Spinal cord (tissue), 9 donors: ENCODE measurements at regions not wholly inside any gene's neighbourhood (a gene's known extent, or its start where the extent isn't known, plus 50 kb on each side); places are given as distances from the start of the nearest gene placed in this dataset.
"Not testable (repeated sequence)": the region's sequence is repeated elsewhere in the genome, so short reads cannot be mapped to it uniquely, and the experiment has no call there.

Experiments
- DNase-seq, 6 donors: peaks; one replicate each; pipeline versions ENCODE4 v3.0.0 to v3.0.0-alpha.2; 2013 to 2015; ENCODE audit warnings: low spot score in 6 of 6, low read depth in 4 of 6
- H3K27ac ChIP-seq: one replicate; pipeline ENCODE4 v1.5.1; 2013; ENCODE audit warnings: low read depth, low read length, control low read depth
- H3K27me3 ChIP-seq: one replicate; pipeline ENCODE4 v1.6.1; 2013; ENCODE audit warnings: low read length; ENCODE audit not compliant: control insufficient read depth, insufficient read depth
- H3K36me3 ChIP-seq: one replicate; pipeline ENCODE4 v1.6.1; 2013; ENCODE audit warnings: low read length; ENCODE audit not compliant: control insufficient read depth, insufficient read depth
- H3K4me1 ChIP-seq: one replicate; pipeline ENCODE4 v1.6.1; 2013; ENCODE audit warnings: low read length; ENCODE audit not compliant: control insufficient read depth, insufficient read depth
- H3K4me3 ChIP-seq: one replicate; pipeline ENCODE4 v1.5.1; 2013; ENCODE audit warnings: low read depth, low read length, control low read depth
- H3K9me3 ChIP-seq: one replicate; pipeline ENCODE4 v1.6.1; 2013; ENCODE audit warnings: low read length; ENCODE audit not compliant: control insufficient read depth, insufficient read depth
- WGBS: methylation state at CpG from one replicate; pipeline ENCODE4 v1.1.5; 2013; ENCODE audit warnings: missing lambda C conversion rate; ENCODE audit not compliant: insufficient coverage; 5-methylcytosine and 5-hydroxymethylcytosine counted together
- donor health status: healthy.

GRCh38 chr3:164040991-164041390, 1037.3 kb downstream of the SI start:
- H3K4me1 ChIP-seq, result no peaks in the 10 kb centered on the region
- H3K27ac ChIP-seq, result no peak overlapping the region
- H3K9me3 ChIP-seq, result no peaks in the 10 kb centered on the region
- DNase-seq, result no peak
- no peak overlapping the region for H3K4me3 ChIP-seq
- 100% methylated on average over 1 of the region's 2 CpGs for WGBS
- H3K27me3 ChIP-seq, result no peaks in the 10 kb centered on the region
- no peaks in the 10 kb centered on the region for H3K36me3 ChIP-seq

DNA sequence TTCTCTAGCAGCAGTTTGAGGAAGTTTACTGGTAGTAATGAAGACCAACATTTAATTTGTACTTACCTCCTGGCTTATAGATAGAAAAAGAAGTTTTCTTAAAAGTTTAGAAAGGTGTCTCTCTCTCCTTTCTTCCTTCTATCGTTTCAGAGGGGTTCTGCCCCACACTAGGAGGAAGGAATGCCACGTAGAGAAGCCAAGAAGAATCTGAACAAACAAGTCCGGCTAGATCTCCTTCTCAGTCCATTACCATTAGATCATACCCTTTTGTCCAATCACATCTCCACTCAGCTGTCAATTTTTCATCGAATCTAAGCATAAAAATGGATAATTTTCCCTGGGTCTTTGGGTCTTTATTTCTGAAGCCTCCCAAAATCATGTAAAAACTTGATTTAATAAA, 1048.1 kb downstream of the SI start:
- WGBS, result no CpG with 5 or more reads among the region's 4 CpGs

DNA sequence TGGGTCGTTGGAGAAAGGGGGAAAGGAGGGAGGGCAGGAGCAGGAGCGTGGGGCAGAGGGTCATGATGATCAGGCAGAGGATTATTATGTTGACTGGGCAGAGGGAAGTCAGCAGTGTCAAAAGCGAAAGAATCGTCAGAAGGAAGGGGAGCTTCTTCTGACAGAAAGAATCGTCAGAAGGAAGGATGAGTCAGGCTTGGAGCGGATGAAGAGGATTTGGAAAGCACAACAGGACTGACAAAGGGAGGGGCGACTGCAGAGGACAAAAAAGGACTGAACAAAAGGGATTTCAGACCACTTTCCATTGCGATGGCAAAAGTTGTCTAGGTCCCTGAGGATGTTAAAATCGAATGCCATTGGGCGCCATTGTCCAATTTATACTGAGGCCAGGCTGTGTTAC, 1053.5 kb downstream of the SI start:
- DNase-seq, result no peak
- WGBS, result 93% methylated on average over 10 of the region's 10 CpGs
- no peak overlapping the region for H3K4me3 ChIP-seq
- H3K27me3 ChIP-seq, result no peaks in the 10 kb centered on the region
- no peak overlapping the region for H3K27ac ChIP-seq
- H3K9me3 ChIP-seq, result no peaks in the 10 kb centered on the region
- no peaks in the 10 kb centered on the region for H3K36me3 ChIP-seq
- no peaks in the 10 kb centered on the region for H3K4me1 ChIP-seq

More for the DNA sequence above, 1048.1 kb downstream of the SI start:
- no peaks in the 10 kb centered on the region for H3K27me3 ChIP-seq
- DNase-seq, result no peak
- no peaks in the 10 kb centered on the region for H3K36me3 ChIP-seq
- no peaks in the 10 kb centered on the region for H3K9me3 ChIP-seq
- H3K27ac ChIP-seq, result no peak overlapping the region
- H3K4me1 ChIP-seq, result no peaks in the 10 kb centered on the region
- H3K4me3 ChIP-seq, result no peak overlapping the region

GRCh38 chr3:164023480-164023879, 1054.8 kb downstream of the SI start:
- H3K27me3 ChIP-seq, result no peaks in the 10 kb centered on the region
- WGBS, result 89% methylated on average over 4 of the region's 4 CpGs
- no peaks in the 10 kb centered on the region for H3K9me3 ChIP-seq
- no peaks in the 10 kb centered on the region for H3K36me3 ChIP-seq
- no peaks in the 10 kb centered on the region for H3K4me1 ChIP-seq
- no peak overlapping the region for H3K4me3 ChIP-seq
- DNase-seq, result no peak
- no peak overlapping the region for H3K27ac ChIP-seq

- H3K27ac ChIP-seq, result no peak overlapping the region
- 96% methylated on average over 9 of the region's 9 CpGs for WGBS
- no peaks in the 10 kb centered on the region for H3K4me1 ChIP-seq
- no peak overlapping the region for H3K4me3 ChIP-seq
- H3K9me3 ChIP-seq, result no peaks in the 10 kb centered on the region
- no peaks in the 10 kb centered on the region for H3K27me3 ChIP-seq
- DNase-seq, result no peak
- no peaks in the 10 kb centered on the region for H3K36me3 ChIP-seq
These were observed 1059.8 kb downstream of the SI start for GRCh38 chr3:164018500-164018899.

GRCh38 chr3:164007765-164008164, 1070.5 kb downstream of the SI start:
- Histone ChIP-seq H3K27me3 (no peaks in the 10 kb centered on the region), H3K4me3 (no peak overlapping the region), H3K36me3 (no peaks in the 10 kb centered on the region), H3K9me3 (no peaks in the 10 kb centered on the region), H3K4me1 (no peaks in the 10 kb centered on the region), H3K27ac (no peak overlapping the region)
- WGBS, result no CpG with 5 or more reads among the region's 1 CpG
- peak in 2 of 6 donors; percentile 2 to 74 for DNase-seq

DNA sequence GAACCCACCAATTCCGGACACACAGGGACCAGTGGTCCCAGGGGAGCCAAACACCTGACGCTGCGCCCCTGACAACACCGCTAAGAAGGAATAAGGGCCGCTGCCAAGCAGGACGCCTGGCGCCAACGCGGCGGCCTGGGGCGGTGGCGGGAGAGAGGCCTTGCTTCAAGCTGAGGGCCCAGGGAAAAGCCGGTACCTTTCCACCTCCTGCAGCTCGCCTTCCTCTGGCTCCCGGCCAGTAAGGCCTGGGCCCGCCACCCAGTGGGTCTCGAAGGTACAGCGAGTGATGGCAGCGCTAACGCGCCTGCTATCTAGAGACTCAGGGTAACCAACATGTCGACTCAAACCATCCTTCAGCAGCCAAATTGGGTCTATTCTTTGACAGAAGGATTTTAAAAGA, 1074.1 kb downstream of the SI start:
- Histone ChIP-seq H3K4me3 (no peak overlapping the region), H3K4me1 (no peaks in the 10 kb centered on the region), H3K27ac (no peak overlapping the region), H3K36me3 (no peaks in the 10 kb centered on the region), H3K27me3 (no peaks in the 10 kb centered on the region), H3K9me3 (no peaks in the 10 kb centered on the region)
- DNase-seq, result no peak
- WGBS, result 89% methylated on average over 20 of the region's 22 CpGs

- not testable (repeated sequence) for H3K36me3 ChIP-seq
These were observed 1075.3 kb downstream of the SI start for GRCh38 chr3:164003016-164003415.

GRCh38 chr3:163983940-163984339, 1094.4 kb downstream of the SI start:
- Histone ChIP-seq H3K4me1 (no peaks in the 10 kb centered on the region), H3K9me3 (no peaks in the 10 kb centered on the region), H3K27me3 (no peaks in the 10 kb centered on the region), H3K4me3 (no peak overlapping the region), H3K27ac (no peak overlapping the region), H3K36me3 (no peaks in the 10 kb centered on the region)
- DNase-seq, result no peak
- no CpG with 5 or more reads among the region's 6 CpGs for WGBS

More at GRCh38 chr3:164003016-164003415, 1075.3 kb downstream of the SI start:
- not testable (repeated sequence) for H3K4me3 ChIP-seq, DNase-seq, H3K4me1 ChIP-seq, H3K27me3 ChIP-seq, H3K27ac ChIP-seq, H3K9me3 ChIP-seq
- 95% methylated on average over 20 of the region's 21 CpGs for WGBS

DNA sequence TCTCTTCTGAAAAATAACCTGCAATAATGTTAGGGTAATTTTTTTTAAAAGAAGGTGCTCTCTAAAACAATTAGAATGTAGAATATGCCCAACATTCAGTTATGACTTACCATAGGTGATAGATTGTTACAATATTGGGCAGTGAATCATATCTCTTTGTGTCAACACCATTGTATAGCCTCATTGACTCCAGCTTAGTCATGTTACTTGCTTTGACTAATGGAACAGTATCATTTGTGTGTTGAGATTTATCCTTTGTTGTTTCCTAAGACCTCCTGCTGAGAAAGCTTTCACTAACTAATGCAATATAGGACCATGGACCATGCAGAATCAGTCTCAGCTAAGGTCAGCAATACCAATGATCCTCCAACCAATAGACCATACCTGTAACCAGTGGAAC, 1106.4 kb downstream of the SI start:
- Histone ChIP-seq H3K36me3 (no peaks in the 10 kb centered on the region), H3K9me3 (no peaks in the 10 kb centered on the region), H3K27me3 (no peaks in the 10 kb centered on the region), H3K4me3 (no peak overlapping the region), H3K4me1 (no peaks in the 10 kb centered on the region), H3K27ac (no peak overlapping the region)
- DNase-seq, result no peak
